ENCODE measurements at regions not wholly inside any gene's neighbourhood (a gene's known extent, or its start where the extent isn't known, plus 50 kb on each side); places are given as distances from the start of the nearest gene placed in this dataset.

DNA sequence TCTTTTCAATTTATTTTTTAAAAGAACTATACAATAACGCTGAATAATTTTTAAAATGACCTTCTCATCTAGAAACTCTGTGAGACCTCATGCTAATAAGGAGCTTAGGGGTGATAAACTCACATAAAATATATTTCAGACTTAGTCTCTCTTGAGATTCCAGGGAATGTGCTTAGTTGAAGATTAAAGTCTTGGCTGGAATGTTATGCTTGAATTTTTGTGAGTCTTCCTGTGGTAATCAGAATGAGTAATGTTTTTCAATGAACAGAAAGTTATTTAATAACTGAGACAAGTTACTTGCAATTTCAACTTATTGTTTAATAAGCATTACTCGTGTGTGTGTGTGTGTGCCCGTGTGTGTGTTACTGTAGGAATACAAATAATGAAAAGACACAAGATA lies 379.9 kb upstream of the EPHA7 start:
- DNase-seq (ENCODE audit: low read depth): no peak
- TF ChIP-seq, protein P1, sequence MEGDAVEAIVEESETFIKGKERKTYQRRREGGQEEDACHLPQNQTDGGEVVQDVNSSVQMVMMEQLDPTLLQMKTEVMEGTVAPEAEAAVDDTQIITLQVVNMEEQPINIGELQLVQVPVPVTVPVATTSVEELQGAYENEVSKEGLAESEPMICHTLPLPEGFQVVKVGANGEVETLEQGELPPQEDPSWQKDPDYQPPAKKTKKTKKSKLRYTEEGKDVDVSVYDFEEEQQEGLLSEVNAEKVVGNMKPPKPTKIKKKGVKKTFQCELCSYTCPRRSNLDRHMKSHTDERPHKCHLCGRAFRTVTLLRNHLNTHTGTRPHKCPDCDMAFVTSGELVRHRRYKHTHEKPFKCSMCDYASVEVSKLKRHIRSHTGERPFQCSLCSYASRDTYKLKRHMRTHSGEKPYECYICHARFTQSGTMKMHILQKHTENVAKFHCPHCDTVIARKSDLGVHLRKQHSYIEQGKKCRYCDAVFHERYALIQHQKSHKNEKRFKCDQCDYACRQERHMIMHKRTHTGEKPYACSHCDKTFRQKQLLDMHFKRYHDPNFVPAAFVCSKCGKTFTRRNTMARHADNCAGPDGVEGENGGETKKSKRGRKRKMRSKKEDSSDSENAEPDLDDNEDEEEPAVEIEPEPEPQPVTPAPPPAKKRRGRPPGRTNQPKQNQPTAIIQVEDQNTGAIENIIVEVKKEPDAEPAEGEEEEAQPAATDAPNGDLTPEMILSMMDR (IDR thresholded peaks at IDR 0.05; ENCODE audit: low read depth, low read length, missing control alignments): no peak

DNA sequence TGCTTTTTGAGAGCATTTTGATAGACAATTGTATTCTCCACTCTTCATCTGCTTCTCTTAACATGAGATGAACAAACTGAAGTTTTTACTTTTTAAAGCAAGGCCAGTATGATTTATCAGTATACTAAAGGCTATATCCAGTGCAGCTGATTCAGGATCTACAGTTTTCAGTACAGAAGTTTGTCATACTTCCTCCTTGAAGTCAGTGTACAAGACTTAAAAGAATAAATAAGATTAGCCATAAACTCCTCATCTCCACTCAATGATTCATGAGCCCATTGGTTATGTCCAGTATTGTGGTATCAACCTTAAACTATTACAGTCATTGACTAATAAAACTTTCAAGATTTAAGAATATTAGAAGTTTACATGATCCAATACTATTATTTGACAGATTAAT lies 374.8 kb upstream of the EPHA7 start:
- TF ChIP-seq, protein P1 (IDR thresholded peaks at IDR 0.05; ENCODE audit: low read depth, low read length, missing control alignments): no peak
- DNase-seq (ENCODE audit: low read depth): no peak
- H3K4me3 ChIP-seq (ENCODE audit: low read depth, low read length): no peak overlapping the region

More for the DNA sequence above, 379.9 kb upstream of the EPHA7 start:
- H3K4me3 ChIP-seq (ENCODE audit: low read depth, low read length): no peak overlapping the region

DNA sequence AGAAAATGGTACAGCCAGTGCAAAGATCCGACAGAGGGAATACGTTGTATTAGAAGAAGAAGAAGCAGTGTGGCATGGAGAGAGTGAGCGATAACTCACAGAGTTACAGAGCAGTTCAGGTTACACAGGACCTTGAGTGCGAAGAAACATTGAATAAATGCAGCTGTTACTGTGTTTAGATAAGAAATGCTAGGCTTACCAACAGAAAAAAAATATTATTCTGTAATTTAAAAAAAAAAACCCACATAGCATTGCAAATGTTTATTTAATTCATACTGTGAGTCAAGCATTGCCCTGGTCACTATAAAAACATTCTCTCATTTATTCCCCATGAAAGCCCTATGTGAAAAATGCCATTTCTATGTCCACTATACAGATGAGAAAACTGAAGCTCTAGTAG lies 373.4 kb upstream of the EPHA7 start:
- no peak overlapping the region for H3K4me3 ChIP-seq (ENCODE audit: low read depth, low read length)
- TF ChIP-seq, protein P1 (IDR thresholded peaks at IDR 0.05; ENCODE audit: low read depth, low read length, missing control alignments): no peak
- DNase-seq (ENCODE audit: low read depth): no peak

DNA sequence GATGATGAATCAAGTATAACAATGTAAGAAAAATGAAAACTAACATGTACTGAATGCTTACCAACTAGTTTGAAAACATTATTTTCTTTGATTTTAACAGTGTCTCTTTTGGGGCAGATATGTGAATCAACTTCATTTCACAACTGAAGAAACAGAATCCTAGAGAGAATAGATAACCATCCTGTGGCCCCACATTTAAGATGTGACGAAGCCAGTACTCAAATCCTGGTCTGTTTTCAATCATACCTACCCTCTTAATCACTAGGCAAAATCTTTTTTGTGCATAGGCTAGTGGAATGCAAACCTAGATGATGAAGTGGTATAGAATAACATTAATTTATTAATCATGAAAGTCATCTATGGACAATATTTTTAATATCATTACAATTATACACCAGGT lies 371.6 kb upstream of the EPHA7 start:
- DNase-seq (ENCODE audit: low read depth): no peak
- H3K4me3 ChIP-seq (ENCODE audit: low read depth, low read length): no peak overlapping the region
- TF ChIP-seq, protein P1 (IDR thresholded peaks at IDR 0.05; ENCODE audit: low read depth, low read length, missing control alignments): no peak

DNA sequence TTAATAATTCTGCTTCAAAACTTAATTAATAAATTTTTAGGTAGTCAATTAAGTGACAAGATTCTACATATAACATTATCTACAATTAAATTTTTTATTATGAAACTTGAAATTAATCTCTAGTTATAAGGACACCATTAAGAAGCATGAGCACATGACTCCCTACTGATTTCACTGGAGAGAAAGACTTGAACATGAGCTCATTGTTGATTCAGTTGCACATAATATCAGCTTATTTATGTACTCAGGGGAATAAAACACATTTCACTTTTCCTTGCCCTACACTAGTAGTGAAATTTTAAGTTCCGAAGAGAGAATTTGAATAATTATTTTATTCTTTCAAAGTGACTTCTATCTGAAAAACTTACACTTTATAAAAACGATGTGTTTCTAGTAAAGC lies 370.2 kb upstream of the EPHA7 start:
- DNase-seq (ENCODE audit: low read depth): no peak
- no peak overlapping the region for H3K4me3 ChIP-seq (ENCODE audit: low read depth, low read length)
- TF ChIP-seq, protein P1 (IDR thresholded peaks at IDR 0.05; ENCODE audit: low read depth, low read length, missing control alignments): no peak

DNA sequence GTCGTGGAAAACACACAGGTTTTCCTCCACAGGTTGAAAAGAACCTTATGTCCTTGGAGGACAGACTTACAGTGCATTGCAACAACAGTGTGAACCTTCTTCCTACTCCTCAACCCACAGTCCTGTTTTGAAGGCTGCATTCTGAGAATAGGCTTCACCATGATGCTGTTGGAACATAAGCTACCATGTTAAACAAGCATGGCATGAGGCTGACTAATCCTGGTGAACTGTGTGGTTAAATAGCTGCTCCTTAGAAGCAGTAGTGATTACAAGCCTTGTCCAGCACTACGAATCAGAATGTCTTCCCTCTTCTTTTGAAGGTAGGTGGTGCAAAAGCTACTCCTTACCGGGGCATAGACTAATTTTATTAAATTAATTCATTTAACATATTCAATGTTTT lies 368.5 kb upstream of the EPHA7 start:
- DNase-seq (ENCODE audit: low read depth): no peak
- H3K4me3 ChIP-seq (ENCODE audit: low read depth, low read length): no peak overlapping the region
- TF ChIP-seq, protein P1 (IDR thresholded peaks at IDR 0.05; ENCODE audit: low read depth, low read length, missing control alignments): no peak

DNA sequence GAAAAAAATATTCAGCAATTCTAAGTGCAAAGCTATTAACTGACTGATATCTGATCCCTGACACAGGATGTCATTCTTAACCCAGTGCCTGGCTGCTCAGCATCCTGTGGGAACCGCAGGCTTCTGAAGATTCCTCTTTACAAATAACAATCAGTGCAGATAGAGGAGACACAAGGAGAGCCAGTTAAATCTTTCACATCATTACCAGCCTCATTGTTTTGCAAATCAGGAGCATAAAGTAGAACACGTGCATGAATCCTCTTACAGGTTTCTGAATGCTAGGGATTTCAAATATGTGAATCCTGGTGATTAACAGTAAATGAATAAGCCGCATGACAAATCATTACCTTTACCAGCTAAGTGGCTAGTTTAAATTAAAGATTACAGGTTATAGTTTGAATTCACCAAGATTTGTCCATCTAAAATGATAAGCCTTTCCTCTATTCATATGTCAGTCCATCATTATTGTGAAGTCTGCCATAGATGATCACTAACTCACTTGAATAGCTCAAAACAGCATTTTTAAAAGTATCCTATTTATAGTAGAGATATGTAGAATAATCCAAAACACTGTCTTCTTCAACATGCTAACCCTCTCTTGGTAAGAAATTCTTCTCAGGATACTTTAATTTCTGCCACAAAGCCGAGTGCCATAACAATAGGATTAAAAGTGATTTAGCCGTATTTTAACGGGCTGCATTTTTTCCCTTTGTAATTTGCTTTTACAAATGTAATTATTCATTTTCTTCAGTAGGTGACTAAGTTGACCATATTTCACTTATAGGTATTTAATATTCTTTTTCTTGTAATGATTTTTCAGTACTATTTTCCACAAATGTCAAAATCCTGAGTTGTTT lies 367.3 kb upstream of the EPHA7 start:
- no peak for DNase-seq (ENCODE audit: low read depth)
- TF ChIP-seq, protein P1 (IDR thresholded peaks at IDR 0.05; ENCODE audit: low read depth, low read length, missing control alignments): no peak
- H3K4me3 ChIP-seq (ENCODE audit: low read depth, low read length): no peak overlapping the region

All from GM12864 (cell line).